Erythroblast (primary cell): ENCODE measurements at regions not wholly inside any gene's neighbourhood (a gene's known extent, or its start where the extent isn't known, plus 50 kb on each side); places are given as distances from the start of the nearest gene placed in this dataset.

ENCODE experiments used
- GATA1 ChIP-seq: IDR thresholded peaks from 2 replicates; pipeline ENCODE4 v1.6.1; 2011; ENCODE audit warnings: low read depth, mild to moderate bottlenecking, control low read depth, low read length, moderate library complexity
- POLR2A ChIP-seq: IDR thresholded peaks from 2 replicates; pipeline ENCODE4 v1.6.1; 2011; ENCODE audit warnings: mild to moderate bottlenecking, low read length

DNA sequence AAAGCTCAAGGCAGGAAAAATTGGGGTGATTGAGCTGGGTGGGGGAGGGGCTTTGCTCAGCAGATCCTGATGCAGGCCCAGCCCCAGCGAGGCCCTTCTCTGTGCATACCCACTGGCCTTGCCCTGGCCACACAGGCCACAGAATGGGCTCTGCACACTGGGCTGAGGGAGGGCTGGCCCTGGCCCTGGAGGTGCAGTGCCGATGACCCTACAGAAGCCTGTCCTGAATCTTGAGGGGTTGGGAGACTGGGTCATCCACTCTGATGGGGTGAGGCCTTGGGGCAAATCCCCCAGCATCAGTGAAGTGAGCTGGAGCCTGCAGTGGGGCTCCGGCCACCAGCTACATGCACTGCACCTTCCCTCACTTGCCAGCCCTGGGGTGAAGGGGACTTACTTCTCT, 153.1 kb downstream of the URI1 start:
- TF ChIP-seq POLR2A (no peak), GATA1 (no peak)
